Activated CD8-positive, alpha-beta memory T cell treated with anti-CD3 and anti-CD28 coated beads, Interleukin-2, amount 50 U/mL, for 1 hour (primary cell): ENCODE measurements at regions not wholly inside any gene's neighbourhood (a gene's known extent, or its start where the extent isn't known, plus 50 kb on each side); places are given as distances from the start of the nearest gene placed in this dataset.

Source experiments
- DNase-seq: peaks from one replicate; pipeline ENCODE4 v3.0.0-alpha.2; 2020; ENCODE audit errors: extremely low read depth

- no peak for DNase-seq
Observed at GRCh38 chr21:41076064-41076463, 91.9 kb upstream of the BACE2 start.

GRCh38 chr21:41079159-41079558 is 88.8 kb upstream of the BACE2 start:
- no peak for DNase-seq

DNA sequence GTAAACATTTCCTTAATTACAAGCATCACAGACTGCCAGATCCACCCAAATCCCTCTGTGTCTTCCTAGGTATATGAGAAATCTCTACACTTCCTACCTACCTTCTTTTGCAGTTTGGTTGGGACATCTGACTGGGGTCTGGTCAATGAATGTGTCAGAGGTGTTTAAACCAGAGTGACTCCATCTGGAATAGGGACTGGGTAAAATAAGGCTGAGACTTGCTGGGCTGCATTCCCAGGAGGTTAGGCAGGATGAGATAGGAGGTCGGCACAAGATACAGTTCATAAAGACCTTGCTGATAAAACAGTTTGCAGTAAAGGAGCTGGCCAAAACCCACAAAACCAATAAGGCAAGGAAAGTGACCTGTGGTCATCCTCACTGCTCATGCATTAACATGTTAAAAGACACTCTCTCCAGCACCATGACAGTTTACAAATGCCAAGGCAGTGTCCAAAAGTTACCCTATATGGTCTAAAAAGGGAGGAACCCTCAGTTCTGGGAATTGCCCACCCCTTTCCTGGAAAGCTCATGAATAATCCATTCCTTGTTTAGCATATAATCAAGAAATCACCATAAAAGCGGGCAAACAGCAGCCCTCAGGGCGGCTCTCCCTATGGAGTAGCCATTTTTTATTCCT is 87.4 kb upstream of the BACE2 start:
- DNase-seq: no peak

GRCh38 chr21:41086569-41086968 is 81.4 kb upstream of the BACE2 start:
- no peak for DNase-seq

GRCh38 chr21:41090981-41091380 is 77.0 kb upstream of the BACE2 start:
- no peak for DNase-seq

GRCh38 chr21:41091616-41092015 is 76.3 kb upstream of the BACE2 start:
- no peak for DNase-seq

- no peak for DNase-seq
Observed at GRCh38 chr21:41092312-41092711, 75.6 kb upstream of the BACE2 start.

GRCh38 chr21:41095983-41096382 is 72.0 kb upstream of the BACE2 start:
- DNase-seq: no peak

GRCh38 chr21:41098076-41098475 is 69.9 kb upstream of the BACE2 start:
- no peak for DNase-seq

DNA sequence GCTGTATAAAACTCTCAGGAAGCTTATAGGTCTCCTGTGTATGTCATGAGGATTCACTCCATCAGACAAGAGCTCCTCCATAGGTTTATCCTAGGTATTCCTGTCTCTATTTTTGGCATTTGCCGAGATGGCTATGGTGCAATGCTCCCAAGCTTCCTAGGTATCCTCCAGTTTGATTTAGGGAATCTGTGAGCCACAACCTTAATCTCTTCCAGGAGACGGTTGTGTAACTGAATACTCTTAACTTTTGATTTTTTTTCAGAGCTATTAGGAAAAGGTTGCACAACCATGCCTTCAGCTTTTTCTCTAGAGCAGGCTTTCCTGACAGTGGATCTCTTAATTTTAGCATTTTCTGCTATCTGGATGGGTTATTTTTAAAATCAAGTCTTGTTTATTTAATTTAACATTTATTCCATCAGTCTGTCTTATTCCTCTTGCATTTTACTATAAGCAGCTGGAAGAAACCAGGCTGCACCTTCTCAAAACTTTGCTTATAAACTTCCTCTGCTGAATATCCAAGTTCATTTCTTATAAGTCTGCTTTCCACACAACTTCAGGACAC is 69.4 kb upstream of the BACE2 start:
- DNase-seq: no peak

DNA sequence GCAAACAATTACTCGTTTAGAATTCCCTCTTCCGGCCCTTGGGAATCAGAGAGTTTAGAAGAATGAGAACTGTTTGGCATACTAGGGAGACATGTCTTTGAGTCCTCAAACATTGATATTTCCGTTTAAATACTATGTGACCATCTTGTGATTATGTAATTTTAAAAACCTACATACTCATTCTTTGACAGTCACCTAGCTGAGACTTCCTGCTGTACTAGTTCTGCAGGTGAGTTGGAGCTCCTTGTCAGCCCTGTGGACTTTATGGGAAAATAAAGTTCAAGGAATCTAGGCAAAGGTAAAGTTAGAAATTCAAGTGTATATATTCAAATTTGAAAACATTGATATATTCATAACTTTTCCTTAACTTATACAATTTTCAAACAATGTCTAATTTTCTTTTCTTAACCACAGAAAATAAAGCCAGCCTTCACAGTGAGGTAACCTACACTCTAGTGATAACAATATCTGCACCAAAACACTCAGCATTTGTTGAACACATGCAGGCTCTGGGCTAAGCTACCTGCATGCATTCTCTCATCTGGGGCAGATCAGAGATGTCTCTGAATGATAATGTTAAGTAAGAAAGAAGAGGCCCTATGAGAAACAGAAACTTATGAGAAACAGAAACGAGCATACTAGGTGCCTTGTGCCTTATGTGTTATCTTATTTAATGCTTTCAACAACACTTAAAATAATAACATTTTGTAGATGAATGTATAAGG is 67.0 kb upstream of the BACE2 start:
- DNase-seq: no peak

- DNase-seq: no peak
Observed at GRCh38 chr21:41102281-41102680, 65.7 kb upstream of the BACE2 start.

DNA sequence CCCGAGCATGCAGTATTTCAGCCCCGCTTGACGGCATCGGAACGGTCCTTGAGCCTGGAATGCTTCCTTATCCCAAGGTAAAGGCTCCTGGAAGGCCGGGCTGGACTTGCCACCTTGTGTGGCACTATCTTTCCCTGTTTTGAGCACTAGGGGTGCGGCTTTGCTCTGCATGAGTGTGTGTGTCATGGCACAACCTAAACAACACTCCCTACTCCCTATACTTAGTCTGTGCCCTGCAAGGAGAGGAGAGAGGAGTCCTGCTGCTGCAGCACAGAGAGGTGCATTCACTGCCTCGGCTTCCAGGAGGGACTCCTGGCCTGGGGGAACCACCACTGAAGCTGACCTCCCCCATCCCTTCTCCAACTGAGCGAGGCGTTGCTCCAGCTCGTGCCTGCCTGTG is 60.4 kb upstream of the BACE2 start:
- no peak for DNase-seq

GRCh38 chr21:41108668-41109585 is 59.0 kb upstream of the BACE2 start:
- DNase-seq: no peak

DNA sequence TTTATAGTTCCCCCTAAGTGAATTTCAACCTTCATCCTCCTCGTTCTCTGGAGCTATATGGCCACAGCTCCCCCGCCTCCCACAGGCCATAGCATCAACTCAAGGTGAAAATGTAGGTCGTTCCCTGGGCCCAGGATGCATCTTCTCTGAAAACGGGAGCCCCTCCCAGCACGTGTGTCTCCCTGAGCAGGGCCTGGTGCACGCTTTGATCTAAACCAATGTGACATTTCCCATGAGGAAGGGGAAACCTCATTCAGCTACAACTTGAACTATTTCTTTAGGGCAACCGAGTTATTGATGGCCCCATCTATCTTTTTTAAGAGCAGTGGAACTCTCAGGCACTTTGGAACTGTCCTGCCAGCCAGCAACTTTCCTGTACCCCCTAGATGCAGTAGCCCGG is 57.8 kb upstream of the BACE2 start:
- DNase-seq: no peak

- DNase-seq: no peak
Observed at GRCh38 chr21:41110664-41111063, 57.3 kb upstream of the BACE2 start.

DNA sequence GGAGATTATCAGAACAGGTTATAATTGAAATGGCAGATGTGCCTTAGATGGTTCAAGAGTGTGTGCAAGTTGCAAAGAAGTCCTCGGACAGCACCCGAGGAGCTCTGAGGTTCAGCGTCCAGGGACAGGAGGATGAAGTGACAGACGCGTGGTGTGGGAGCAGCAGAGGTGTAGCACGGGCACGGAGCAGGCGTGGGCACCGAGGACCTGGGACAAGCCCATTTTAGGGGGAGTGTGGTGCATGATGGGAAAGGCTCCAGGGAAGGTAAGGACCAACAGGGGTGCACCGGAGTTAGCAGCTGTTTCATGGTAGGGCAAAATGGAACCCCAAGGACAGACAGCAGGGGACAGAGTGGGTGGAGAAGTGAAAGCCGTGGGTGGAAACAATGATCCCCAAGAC is 56.3 kb upstream of the BACE2 start:
- no peak for DNase-seq

DNA sequence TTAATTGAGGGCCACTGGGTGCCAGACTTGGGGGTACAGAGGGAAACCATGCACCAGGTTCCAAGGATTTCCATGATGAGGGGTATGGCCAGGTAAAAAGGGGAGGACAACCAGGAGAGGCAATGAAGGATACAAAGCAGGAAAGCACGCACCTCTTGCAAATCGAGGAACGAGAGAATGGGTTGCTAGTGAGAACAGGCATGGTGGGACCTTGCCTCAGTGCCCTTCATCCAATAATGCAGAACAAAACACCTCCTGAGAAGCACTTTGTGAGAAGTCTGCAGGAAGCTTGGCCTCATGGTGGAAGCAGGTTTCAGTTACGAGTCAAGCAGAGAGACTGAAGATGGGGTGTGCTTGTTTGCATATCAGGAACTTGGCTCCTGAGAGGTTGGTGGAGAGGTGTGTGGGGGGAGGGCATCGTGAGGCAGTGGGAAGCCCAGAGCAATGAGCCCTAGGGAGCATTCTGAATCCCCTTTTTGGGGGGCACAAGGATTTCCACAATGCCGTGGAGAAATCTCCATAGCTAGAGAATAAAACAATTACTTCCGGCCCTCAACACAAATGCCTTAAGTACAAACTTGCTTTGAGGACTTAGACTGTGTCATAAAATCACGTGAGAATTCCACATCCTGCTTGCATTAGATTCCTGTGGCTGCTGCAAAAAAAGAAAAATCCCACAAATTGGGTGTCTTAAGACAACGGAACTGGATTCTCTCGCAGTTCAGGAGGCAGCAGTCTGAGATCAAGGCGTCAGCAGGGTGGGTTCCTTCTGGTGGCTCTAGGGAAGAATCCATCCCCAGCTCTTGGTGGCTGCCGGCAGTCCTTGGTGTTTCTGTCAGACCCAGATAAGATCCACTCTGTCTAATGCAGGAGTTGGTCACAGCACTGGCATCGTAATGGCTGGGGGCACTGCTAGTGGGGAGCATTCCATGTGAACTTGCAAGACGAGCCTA is 54.9 kb upstream of the BACE2 start:
- no peak for DNase-seq

DNA sequence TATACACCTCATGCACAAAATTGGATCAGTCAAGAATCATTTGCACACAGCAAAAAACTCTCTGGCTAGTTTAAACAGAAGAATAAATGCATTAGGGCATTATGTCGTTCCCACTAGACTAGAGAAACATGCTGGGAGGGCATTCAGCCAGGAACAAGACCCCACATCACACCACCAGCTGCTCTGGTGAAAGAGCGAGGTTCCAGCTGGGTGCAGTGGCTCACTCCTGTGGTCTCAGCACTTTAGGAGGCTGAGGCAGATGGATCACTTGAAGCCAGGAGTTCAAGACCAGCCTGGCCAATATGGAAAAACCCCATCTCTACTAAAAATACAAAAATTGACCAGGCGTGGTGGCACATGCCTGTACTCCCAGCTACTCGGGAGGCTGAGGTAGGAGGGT is 52.1 kb upstream of the BACE2 start:
- no peak for DNase-seq
